ENCODE measurements at regions not wholly inside any gene's neighbourhood (a gene's known extent, or its start where the extent isn't known, plus 50 kb on each side); places are given as distances from the start of the nearest gene placed in this dataset.
"Not testable (repeated sequence)": the region's sequence is repeated elsewhere in the genome, so short reads cannot be mapped to it uniquely, and the experiment has no call there.

DNA sequence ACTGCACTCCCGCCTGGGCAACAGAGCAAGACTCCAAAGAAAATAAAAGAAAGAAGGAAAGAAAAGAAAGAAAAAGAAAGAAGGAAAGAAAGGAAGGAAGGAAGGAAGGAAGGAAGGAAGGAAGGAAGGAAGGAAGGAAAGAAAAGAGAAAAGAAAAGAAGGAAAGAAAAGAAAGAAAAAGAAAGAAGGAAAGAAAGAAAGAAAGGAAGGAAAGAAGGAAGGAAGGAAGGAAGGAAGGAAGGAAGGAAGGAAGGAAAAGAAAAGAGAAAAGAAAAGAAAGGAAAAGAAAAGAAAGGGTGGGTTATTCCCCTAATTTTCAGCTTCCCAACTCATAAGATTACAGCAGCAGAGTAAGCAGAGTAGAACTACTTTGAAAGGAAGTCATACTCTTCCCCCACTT lies 64.4 kb downstream of the TMEM200C start:
- not testable (repeated sequence) for H3K4me3 ChIP-seq (replicated peaks; ENCODE audit: low read depth, low read length); DNase-seq (ENCODE audit: low read depth)

DNA sequence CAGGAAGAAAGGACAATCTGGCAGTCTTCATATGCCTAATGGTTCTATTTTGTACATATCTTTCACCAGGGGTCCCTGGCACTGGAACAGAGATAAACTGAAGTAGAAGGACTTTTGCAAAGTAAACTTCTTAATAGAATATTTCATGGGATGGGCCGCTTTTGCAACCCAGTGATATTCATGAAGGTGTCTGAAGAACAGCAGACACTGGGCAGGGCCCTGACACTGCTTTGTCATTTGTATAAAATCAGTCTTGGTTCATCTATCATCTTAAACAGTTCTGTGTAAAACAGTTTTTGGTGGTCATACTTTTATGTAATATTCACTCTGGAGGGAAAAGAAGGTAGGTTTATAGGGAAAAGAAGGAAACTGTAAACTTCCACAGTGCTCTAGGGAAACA lies 66.4 kb downstream of the TMEM200C start:
- no peak for DNase-seq (ENCODE audit: low read depth)
- TF ChIP-seq, protein P1, sequence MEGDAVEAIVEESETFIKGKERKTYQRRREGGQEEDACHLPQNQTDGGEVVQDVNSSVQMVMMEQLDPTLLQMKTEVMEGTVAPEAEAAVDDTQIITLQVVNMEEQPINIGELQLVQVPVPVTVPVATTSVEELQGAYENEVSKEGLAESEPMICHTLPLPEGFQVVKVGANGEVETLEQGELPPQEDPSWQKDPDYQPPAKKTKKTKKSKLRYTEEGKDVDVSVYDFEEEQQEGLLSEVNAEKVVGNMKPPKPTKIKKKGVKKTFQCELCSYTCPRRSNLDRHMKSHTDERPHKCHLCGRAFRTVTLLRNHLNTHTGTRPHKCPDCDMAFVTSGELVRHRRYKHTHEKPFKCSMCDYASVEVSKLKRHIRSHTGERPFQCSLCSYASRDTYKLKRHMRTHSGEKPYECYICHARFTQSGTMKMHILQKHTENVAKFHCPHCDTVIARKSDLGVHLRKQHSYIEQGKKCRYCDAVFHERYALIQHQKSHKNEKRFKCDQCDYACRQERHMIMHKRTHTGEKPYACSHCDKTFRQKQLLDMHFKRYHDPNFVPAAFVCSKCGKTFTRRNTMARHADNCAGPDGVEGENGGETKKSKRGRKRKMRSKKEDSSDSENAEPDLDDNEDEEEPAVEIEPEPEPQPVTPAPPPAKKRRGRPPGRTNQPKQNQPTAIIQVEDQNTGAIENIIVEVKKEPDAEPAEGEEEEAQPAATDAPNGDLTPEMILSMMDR (IDR thresholded peaks at IDR 0.05; ENCODE audit: low read length, missing control alignments), result no peak
- H3K4me3 ChIP-seq (replicated peaks; ENCODE audit: low read depth, low read length), result no peak overlapping the region

DNA sequence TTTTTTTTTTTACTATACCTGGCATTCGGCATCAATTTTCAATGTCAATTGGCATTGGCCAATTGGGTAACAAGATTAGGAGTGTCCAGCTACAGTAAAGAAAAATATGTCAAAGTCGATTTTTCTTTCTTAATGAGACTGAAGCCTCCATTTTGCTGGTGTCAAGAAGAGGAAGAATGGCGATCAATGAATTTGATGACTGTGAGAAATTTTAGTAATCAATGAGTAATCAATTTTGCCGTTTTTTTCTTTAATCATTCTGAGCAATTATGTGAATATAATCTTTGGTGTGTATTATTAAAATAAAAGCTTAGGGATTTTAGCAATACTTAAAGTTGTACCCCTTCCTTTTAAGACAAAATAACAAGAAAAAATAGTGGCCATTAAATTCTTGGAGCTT lies 69.7 kb downstream of the TMEM200C start:
- no peak overlapping the region for H3K4me3 ChIP-seq (replicated peaks; ENCODE audit: low read depth, low read length)
- DNase-seq (ENCODE audit: low read depth), result no peak
- TF ChIP-seq, protein P1 (IDR thresholded peaks at IDR 0.05; ENCODE audit: low read length, missing control alignments), result no peak

DNA sequence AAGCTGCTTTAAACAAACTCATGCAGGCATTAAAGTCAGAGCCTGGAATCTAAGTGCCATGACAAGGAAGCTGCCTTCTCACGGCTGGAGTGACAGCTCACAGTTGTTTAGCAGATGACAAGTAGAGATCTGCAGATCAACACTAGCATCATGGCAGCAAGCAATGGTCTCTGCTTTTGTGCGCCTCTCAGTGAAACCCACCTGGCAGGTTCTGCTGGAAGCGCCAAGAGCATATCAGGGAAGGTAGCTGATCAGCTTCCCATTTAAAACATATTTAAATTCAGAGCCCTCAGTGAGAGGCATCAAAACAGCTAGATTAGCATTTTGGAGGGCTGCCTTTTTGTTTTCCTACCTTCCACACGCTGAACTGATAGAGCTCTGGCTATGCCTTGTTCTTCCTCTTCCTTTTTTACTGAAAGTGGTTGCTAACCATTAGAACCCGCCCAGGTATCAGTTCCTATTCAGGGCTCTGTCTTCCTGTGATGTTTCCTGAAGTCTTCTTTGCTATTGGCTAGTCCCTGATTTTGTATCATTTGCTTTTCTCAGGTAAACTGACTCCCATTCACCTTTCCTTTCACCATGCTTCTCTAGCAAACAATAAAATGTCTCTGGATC lies 70.8 kb downstream of the TMEM200C start:
- H3K4me3 ChIP-seq (replicated peaks; ENCODE audit: low read depth, low read length), result no peak overlapping the region
- TF ChIP-seq, protein P1 (IDR thresholded peaks at IDR 0.05; ENCODE audit: low read length, missing control alignments), result no peak
- DNase-seq (ENCODE audit: low read depth), result no peak

DNA sequence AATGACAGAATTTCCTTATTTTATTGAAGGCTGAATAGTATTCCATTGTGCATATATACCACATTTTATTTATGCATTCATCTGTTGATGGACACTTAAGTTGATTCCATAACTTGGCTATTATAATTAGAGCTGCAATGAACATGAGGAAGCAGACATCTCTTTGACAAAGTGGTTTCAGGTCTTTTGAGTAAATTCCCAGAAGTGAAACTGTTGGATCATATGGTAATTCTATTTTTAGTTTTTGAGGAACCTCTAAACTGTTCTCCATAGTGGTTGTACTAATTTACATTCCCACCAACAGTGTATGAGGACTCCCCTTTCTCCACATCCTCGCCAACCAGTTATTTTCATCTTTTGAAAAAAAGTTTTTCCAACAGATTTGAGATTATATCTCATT lies 77.5 kb downstream of the TMEM200C start:
- TF ChIP-seq, protein P1 (IDR thresholded peaks at IDR 0.05; ENCODE audit: low read length, missing control alignments), result no peak
- DNase-seq (ENCODE audit: low read depth), result no peak
- no peak overlapping the region for H3K4me3 ChIP-seq (replicated peaks; ENCODE audit: low read depth, low read length)

DNA sequence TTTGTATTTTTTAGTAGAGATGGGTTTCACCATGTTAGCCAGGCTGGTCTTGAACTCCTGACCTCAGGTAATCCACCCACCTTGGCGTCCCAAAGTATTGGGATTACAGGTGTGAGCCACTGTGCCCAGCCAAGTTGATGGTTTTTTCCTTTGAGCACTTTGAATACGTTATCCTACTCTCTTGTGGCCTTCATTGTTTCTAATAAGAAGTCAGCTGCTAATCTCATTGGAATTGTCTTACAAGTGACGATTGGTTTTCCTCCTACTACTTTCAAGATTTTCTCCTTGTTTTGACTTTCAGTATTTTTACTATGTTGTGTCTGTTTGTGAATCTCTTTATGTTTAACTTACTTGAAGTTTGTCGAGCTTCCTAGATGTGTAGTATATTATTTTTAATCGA lies 88.5 kb downstream of the TMEM200C start:
- DNase-seq (ENCODE audit: low read depth), result no peak
- no peak overlapping the region for H3K4me3 ChIP-seq (replicated peaks; ENCODE audit: low read depth, low read length)
- TF ChIP-seq, protein P1 (IDR thresholded peaks at IDR 0.05; ENCODE audit: low read length, missing control alignments), result no peak

DNA sequence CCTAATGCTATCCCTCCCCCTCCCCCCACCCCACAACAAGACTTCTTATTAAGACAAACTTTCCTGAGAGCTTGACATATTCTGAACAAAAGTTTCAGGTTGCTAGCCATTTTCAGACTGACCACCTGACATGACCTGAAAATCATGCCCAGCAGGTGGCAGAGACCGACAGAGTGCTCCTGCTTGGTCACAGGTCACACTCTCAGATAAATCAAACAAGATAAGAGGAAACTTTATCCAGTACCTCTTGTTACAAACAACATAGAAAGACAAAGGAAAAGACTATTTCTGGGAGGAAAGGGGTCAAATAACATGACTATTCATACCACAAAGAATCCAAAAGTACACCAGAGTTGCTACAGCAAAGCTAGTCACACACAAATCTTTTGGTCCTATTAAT lies 107.4 kb downstream of the TMEM200C start:
- TF ChIP-seq, protein P1 (IDR thresholded peaks at IDR 0.05; ENCODE audit: low read length, missing control alignments), result no peak
- H3K4me3 ChIP-seq (replicated peaks; ENCODE audit: low read depth, low read length), result no peak overlapping the region
- DNase-seq (ENCODE audit: low read depth), result no peak

Measured in fibroblast of pulmonary artery (primary cell).